Transverse colon (tissue), 4 donors: ENCODE measurements at regions not wholly inside any gene's neighbourhood (a gene's known extent, or its start where the extent isn't known, plus 50 kb on each side); places are given as distances from the start of the nearest gene placed in this dataset.

ENCODE experiments used
- POLR2AphosphoS5 ChIP-seq, 3 donors: sonication (generic); formaldehyde crosslinking; IDR thresholded peaks; one replicate each; pipeline ENCODE4 v1.6.1; 2016; ENCODE audit warnings: antibody characterized with exemption in 3 of 3
- TF ChIP-seq, protein P1 (sequence below), 5 experiments: fragments of 200-600 bp in 3 of 5; fragments of 450-650 bp in 2 of 5; sonication (generic) in 3 of 5; IDR thresholded peaks; 1 replicate in 2 of 5; 2 replicates in 3 of 5; pipeline ENCODE4 v1.5.1; 2016 to 2017; ENCODE audit warnings: antibody characterized with exemption in 5 of 5, inconsistent platforms in 3 of 5, mild to moderate bottlenecking in 2 of 5, moderate library complexity in 1 of 5

DNA sequence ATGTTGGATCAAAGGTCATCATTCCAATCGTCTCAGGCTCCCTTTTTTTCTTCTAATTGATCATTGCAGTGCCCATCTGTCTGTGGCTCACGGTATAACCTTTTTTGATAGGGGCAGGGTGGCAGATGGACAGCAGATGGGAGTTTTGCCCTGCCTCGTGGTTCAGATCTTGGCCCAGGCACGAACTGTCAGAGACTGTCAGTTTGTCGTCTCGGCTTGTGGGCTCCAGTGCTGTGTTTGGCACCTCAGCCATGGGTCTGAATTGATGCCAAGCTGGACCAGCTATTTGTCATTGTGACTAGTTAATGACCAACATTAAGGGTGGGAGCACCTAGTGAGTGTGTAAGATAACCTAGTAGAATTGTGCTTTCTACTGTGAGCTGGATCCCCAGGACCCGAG lies 197.6 kb downstream of the PRL start:
- TF ChIP-seq, protein P1, sequence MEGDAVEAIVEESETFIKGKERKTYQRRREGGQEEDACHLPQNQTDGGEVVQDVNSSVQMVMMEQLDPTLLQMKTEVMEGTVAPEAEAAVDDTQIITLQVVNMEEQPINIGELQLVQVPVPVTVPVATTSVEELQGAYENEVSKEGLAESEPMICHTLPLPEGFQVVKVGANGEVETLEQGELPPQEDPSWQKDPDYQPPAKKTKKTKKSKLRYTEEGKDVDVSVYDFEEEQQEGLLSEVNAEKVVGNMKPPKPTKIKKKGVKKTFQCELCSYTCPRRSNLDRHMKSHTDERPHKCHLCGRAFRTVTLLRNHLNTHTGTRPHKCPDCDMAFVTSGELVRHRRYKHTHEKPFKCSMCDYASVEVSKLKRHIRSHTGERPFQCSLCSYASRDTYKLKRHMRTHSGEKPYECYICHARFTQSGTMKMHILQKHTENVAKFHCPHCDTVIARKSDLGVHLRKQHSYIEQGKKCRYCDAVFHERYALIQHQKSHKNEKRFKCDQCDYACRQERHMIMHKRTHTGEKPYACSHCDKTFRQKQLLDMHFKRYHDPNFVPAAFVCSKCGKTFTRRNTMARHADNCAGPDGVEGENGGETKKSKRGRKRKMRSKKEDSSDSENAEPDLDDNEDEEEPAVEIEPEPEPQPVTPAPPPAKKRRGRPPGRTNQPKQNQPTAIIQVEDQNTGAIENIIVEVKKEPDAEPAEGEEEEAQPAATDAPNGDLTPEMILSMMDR (IDR thresholded peaks at IDR 0.05): no peak
- TF ChIP-seq POLR2AphosphoS5 (IDR thresholded peaks at IDR 0.05): no peak
